Suprapubic skin (tissue), 3 donors: ENCODE measurements at regions not wholly inside any gene's neighbourhood (a gene's known extent, or its start where the extent isn't known, plus 50 kb on each side); places are given as distances from the start of the nearest gene placed in this dataset.

Source experiments
- CTCF ChIP-seq, 2 donors: fragments of 200-600 bp in 1 of 2; fragments of 450-650 bp in 1 of 2; sonication (generic) in 1 of 2; IDR thresholded peaks; one replicate each; pipeline ENCODE4 v1.5.1; 2016 to 2019; ENCODE audit warnings: antibody characterized with exemption in 2 of 2, mild to moderate bottlenecking in 1 of 2, moderate library complexity in 1 of 2
- POLR2A ChIP-seq, 2 donors: fragments of 450-650 bp; IDR thresholded peaks; one replicate each; pipeline ENCODE4 v1.6.1; 2017; ENCODE audit warnings: antibody characterized with exemption in 2 of 2, mild to moderate bottlenecking in 2 of 2, moderate library complexity in 2 of 2

GRCh38 chr3:72287956-72288355 lies 503.0 kb upstream of the PROK2 start:
- no peak for TF ChIP-seq CTCF (IDR thresholded peaks at IDR 0.05)
- no peak for TF ChIP-seq POLR2A (IDR thresholded peaks at IDR 0.05)
